ENCODE measurements at regions not wholly inside any gene's neighbourhood (a gene's known extent, or its start where the extent isn't known, plus 50 kb on each side); places are given as distances from the start of the nearest gene placed in this dataset.

DNA sequence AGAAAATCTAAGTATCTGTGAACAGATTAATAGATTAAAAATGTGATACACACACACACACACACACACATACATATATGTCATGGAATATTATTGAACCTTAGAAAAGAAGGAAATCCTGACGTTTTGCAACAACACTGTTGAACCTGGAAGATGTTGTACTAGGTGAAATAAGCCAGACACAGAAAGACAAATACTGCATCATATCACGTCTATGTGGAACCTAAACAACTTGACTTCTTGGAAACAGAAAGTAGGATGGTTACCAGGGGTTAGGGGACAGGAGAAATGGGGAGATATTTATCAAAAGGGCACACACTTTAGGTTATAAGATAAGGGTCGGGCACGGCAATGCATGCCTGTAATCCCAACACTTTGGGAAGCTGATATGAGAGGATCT is 698.4 kb upstream of the ID2 start:
- TF ChIP-seq POLR2A (IDR thresholded peaks at IDR 0.05): no peak
- TF ChIP-seq, protein P1, sequence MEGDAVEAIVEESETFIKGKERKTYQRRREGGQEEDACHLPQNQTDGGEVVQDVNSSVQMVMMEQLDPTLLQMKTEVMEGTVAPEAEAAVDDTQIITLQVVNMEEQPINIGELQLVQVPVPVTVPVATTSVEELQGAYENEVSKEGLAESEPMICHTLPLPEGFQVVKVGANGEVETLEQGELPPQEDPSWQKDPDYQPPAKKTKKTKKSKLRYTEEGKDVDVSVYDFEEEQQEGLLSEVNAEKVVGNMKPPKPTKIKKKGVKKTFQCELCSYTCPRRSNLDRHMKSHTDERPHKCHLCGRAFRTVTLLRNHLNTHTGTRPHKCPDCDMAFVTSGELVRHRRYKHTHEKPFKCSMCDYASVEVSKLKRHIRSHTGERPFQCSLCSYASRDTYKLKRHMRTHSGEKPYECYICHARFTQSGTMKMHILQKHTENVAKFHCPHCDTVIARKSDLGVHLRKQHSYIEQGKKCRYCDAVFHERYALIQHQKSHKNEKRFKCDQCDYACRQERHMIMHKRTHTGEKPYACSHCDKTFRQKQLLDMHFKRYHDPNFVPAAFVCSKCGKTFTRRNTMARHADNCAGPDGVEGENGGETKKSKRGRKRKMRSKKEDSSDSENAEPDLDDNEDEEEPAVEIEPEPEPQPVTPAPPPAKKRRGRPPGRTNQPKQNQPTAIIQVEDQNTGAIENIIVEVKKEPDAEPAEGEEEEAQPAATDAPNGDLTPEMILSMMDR (IDR thresholded peaks at IDR 0.05): no peak
- intact Hi-C loops (cut with DNase I): no loop called here

DNA sequence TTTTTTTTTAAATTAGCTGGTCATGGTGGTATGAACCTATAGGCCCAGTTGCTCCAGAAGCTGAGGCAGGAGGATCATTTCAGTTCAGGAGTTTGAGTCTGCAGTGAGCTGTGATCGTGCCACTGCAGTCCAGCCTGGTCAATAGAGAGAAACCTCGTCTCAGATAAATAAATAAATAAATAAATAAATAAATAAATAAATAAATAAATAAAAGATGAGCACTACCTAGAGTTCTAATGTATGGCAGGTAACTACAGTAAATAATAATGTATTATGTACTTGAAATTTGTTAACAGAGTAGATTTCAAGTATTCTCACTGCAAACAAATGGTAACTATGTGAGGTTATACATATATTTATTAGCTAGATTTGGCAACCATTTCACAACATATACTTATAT is 697.9 kb upstream of the ID2 start:
- H3K9me3 ChIP-seq (replicated peaks in 1 of 3): no peaks in the 10 kb centered on the region
- DNase-seq: no peak
- H3K27ac ChIP-seq: no peak overlapping the region
- no peaks in the 10 kb centered on the region for H3K4me1 ChIP-seq (replicated peaks in 1 of 2)
- intact Hi-C loops (cut with DNase I): no loop called here
- no peak overlapping the region for H3K4me3 ChIP-seq
- 96 to 100% (median 98%) methylated on average over 2 of the region's 2 CpGs for WGBS, 4 donors
- H3K36me3 ChIP-seq (replicated peaks in 1 of 2): no peaks in the 10 kb centered on the region
- H3K27me3 ChIP-seq: no peaks in the 10 kb centered on the region
- TF ChIP-seq, protein P1 (IDR thresholded peaks at IDR 0.05): no peak
- TF ChIP-seq POLR2A (IDR thresholded peaks at IDR 0.05): no peak

More for the DNA sequence above, 698.4 kb upstream of the ID2 start:
- WGBS, 4 donors: 80 to 89% (median 84%) methylated on average over 4 of the region's 4 CpGs
- Histone ChIP-seq H3K27me3 (no peaks in the 10 kb centered on the region), H3K4me3 (no peak overlapping the region), H3K9me3 (replicated peaks in 1 of 3) (no peaks in the 10 kb centered on the region), H3K36me3 (replicated peaks in 1 of 2) (no peaks in the 10 kb centered on the region), H3K27ac (no peak overlapping the region), H3K4me1 (replicated peaks in 1 of 2) (no peaks in the 10 kb centered on the region)
- no peak for DNase-seq

DNA sequence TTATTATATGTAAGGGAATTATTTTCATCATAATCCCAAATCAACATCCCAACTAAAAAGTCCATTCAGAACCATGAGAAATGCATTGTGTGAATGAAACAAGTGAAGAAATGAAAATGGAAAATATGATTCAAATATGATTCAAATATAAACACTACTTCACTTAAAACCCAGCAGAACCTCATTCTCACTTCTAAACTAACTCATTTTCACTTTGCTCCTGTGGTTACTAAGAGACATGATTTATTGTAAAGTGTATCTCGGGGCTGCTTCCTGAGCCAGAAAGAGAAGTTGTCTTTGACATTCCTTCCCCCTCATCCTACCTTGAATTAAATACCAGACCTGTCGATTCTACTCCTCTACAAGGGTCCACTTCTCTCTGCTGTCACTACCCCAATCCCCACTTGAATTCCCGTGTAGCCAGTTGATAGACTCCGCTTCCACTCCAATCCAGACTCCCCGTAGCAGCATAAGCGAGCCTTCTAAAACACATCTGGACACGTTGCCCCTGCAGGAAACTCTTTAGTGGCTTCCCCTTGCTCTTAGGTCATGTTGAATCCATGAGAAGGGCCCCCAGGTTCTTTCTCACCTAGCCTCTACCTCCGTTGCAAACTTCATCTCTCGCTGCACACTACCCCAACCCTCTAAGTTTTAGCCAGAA is 697.0 kb upstream of the ID2 start:
- no peaks in the 10 kb centered on the region for H3K36me3 ChIP-seq (replicated peaks in 1 of 2)
- WGBS, 4 donors: 73 to 80% (median 75%) methylated on average over 9 of the region's 9 CpGs
- H3K4me1 ChIP-seq (replicated peaks in 1 of 2): no peaks in the 10 kb centered on the region
- H3K4me3 ChIP-seq: no peak overlapping the region
- intact Hi-C loops (cut with DNase I): no loop called here
- DNase-seq: no peak
- H3K27ac ChIP-seq: no peak overlapping the region
- no peaks in the 10 kb centered on the region for H3K27me3 ChIP-seq
- no peak for TF ChIP-seq POLR2A (IDR thresholded peaks at IDR 0.05)
- TF ChIP-seq, protein P1 (IDR thresholded peaks at IDR 0.05): no peak
- no peaks in the 10 kb centered on the region for H3K9me3 ChIP-seq (replicated peaks in 1 of 3)

DNA sequence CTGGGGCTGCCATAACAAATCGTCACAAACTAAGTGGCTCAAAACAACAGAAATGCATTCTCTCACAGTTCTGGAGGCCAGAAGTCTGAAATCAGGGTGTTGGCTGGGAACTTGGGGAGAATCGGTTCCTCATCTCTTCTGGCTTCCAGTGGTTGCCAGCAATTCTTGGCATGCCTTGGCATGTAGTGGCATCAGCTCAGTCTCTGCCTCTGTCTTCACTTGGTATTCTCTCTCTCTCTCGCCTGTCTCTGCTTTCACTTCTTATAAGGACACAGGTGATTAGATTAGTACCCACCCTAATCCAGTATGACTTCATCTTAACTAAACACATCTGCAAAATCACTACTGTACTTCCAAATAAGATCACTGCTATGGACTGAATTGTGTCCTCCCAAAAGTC is 695.4 kb upstream of the ID2 start:
- H3K4me3 ChIP-seq: no peak overlapping the region
- no peaks in the 10 kb centered on the region for H3K36me3 ChIP-seq (replicated peaks in 1 of 2)
- WGBS, 4 donors: 87 to 93% (median 90%) methylated on average over 3 of the region's 3 CpGs
- no peak for DNase-seq
- no peaks in the 10 kb centered on the region for H3K4me1 ChIP-seq (replicated peaks in 1 of 2)
- H3K9me3 ChIP-seq (replicated peaks in 1 of 3): no peaks in the 10 kb centered on the region
- no peak overlapping the region for H3K27ac ChIP-seq
- intact Hi-C loops (cut with DNase I): no loop called here
- TF ChIP-seq POLR2A (IDR thresholded peaks at IDR 0.05): no peak
- TF ChIP-seq, protein P1 (IDR thresholded peaks at IDR 0.05): no peak
- no peaks in the 10 kb centered on the region for H3K27me3 ChIP-seq

All from adrenal gland (tissue), 9 donors.